ENCODE measurements at regions not wholly inside any gene's neighbourhood (a gene's known extent, or its start where the extent isn't known, plus 50 kb on each side); places are given as distances from the start of the nearest gene placed in this dataset.

DNA sequence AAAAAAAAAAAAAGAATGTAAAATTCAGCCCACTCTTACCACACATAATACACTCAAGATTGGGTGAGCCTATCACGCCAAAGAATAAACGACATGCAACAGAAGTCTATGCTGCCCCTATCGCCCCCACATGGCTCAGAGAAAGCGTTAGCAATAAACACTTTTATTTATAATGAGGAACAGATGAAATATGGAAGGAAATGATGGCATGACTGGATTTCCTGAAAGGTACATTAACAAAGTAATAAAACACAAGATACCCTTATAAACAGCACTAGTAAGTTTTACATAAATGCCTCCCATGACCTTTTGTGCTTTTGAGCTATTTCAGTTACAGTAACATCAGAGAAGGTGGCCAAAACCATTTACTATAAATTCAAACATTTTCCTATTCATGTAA lies 71.4 kb upstream of the SCAF8 start:
- H3K4me1 ChIP-seq (ENCODE audit: insufficient read depth), result no peaks in the 10 kb centered on the region
- no peaks in the 10 kb centered on the region for H3K79me2 ChIP-seq (ENCODE audit: insufficient read depth)
- H3K27ac ChIP-seq, result no peak overlapping the region
- no peaks in the 10 kb centered on the region for H3K36me3 ChIP-seq (ENCODE audit: low read depth)
- no peak overlapping the region for H2AFZ ChIP-seq
- no peaks in the 10 kb centered on the region for H3K9me3 ChIP-seq (ENCODE audit: low read depth)
- no peak overlapping the region for H3K9ac ChIP-seq
- no peaks in the 10 kb centered on the region for H3K9me2 ChIP-seq (ENCODE audit: insufficient read depth)
- WGBS, 2 experiments (ENCODE audit: low coverage in 1 of 2, low lambda C conversion rate in 2 of 2, missing lambda C conversion rate in 2 of 2), result 16 to 26% methylated on average over 4 of the region's 4 CpGs
- no peak for DNase-seq
- in situ Hi-C loops (cut with MboI), result loop anchor here (25.0 kb wide), 1 partner anchor 499 kb away; no protein-coding TSS in a partner anchor
- H3K4me2 ChIP-seq (ENCODE audit: unreplicated experiment), result no peak overlapping the region
- H4K20me1 ChIP-seq (ENCODE audit: insufficient read depth), result no peaks in the 10 kb centered on the region
- H3K4me3 ChIP-seq, result no peak overlapping the region
- H3F3A ChIP-seq (ENCODE audit: insufficient read depth), result no peaks in the 10 kb centered on the region
- H3K27me3 ChIP-seq (replicated peaks; ENCODE audit: insufficient read depth), result no peaks in the 10 kb centered on the region
- no peak for TF ChIP-seq EZH2 (IDR thresholded peaks at IDR 0.05; ENCODE audit: insufficient read depth, poor library complexity, severe bottlenecking)
- no peak for TF ChIP-seq EZH2phosphoT487 (IDR thresholded peaks at IDR 0.05; ENCODE audit: insufficient read depth, low read depth)

DNA sequence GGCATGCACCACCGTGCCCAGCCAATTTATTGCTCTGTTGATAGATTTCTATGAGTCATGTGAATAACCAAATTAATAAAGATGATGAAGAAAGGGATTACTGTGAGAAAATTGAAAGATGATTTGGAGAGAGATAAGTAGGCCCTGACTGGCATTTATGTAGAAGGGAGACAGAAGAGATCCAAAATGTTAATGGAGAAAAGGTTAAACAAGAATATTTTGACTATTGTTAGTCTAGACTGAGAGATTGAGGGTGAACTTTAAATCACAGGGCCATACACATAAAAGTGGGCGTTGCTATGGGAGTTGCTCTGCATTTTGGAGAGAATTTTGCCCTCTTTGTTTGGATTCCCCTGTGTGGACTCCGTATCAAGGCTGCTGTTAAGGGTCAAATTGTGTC lies 68.9 kb upstream of the SCAF8 start:
- DNase-seq, result no peak
- Histone ChIP-seq H3K4me2 (ENCODE audit: unreplicated experiment) (no peak overlapping the region), H3F3A (ENCODE audit: insufficient read depth) (no peaks in the 10 kb centered on the region), H3K4me1 (ENCODE audit: insufficient read depth) (no peaks in the 10 kb centered on the region), H4K20me1 (ENCODE audit: insufficient read depth) (no peaks in the 10 kb centered on the region), H3K9me3 (ENCODE audit: low read depth) (no peaks in the 10 kb centered on the region), H3K27ac (no peak overlapping the region), H2AFZ (no peak overlapping the region), H3K9ac (no peak overlapping the region), H3K36me3 (ENCODE audit: low read depth) (no peaks in the 10 kb centered on the region), H3K4me3 (no peak overlapping the region), H3K27me3 (replicated peaks; ENCODE audit: insufficient read depth) (no peaks in the 10 kb centered on the region; the same call in 1 of the 2 replicates), H3K79me2 (ENCODE audit: insufficient read depth) (no peaks in the 10 kb centered on the region), H3K9me2 (ENCODE audit: insufficient read depth) (no peaks in the 10 kb centered on the region)
- 55 to 56% methylated on average over 3 of the region's 3 CpGs for WGBS, 2 experiments (ENCODE audit: low coverage in 1 of 2, low lambda C conversion rate in 2 of 2, missing lambda C conversion rate in 2 of 2)
- no peak for TF ChIP-seq EZH2 (IDR thresholded peaks at IDR 0.05; ENCODE audit: insufficient read depth, poor library complexity, severe bottlenecking)
- TF ChIP-seq EZH2phosphoT487 (IDR thresholded peaks at IDR 0.05; ENCODE audit: insufficient read depth, low read depth), result no peak
- in situ Hi-C loops (cut with MboI), result loop anchor here (25.0 kb wide), 1 partner anchor 502 kb away; no protein-coding TSS in a partner anchor

DNA sequence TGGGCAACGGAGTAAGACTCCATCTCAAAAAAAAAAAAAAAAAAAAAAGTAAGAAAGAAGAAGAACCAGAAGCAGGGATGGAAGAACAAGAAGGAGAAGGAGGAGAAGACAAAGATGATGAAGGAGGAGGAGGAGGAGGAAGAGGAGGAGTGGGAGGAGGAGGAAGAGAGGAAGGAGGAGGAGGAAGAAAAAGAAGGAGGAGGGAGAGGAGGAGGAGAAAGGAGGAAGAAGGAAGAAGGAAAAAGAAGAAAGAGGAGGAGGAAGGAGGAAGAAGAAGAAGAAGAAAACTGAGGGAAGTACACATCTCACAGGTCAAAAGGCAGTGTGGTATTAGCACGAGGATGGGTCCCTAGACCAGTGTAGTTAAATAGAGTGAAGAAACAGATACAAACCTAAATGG lies 65.1 kb upstream of the SCAF8 start:
- H3K36me3 ChIP-seq (ENCODE audit: low read depth), result no peaks in the 10 kb centered on the region
- WGBS, 2 experiments (ENCODE audit: low coverage in 1 of 2, low lambda C conversion rate in 2 of 2, missing lambda C conversion rate in 2 of 2), result 59 to 71% methylated on average over 2 of the region's 2 CpGs
- no peak overlapping the region for H3K9ac ChIP-seq
- H2AFZ ChIP-seq, result no peak overlapping the region
- H3K9me2 ChIP-seq (ENCODE audit: insufficient read depth), result no peaks in the 10 kb centered on the region
- TF ChIP-seq EZH2 (IDR thresholded peaks at IDR 0.05; ENCODE audit: insufficient read depth, poor library complexity, severe bottlenecking), result no peak
- TF ChIP-seq EZH2phosphoT487 (IDR thresholded peaks at IDR 0.05; ENCODE audit: insufficient read depth, low read depth), result no peak
- H3F3A ChIP-seq (ENCODE audit: insufficient read depth), result no peaks in the 10 kb centered on the region
- no peak overlapping the region for H3K4me2 ChIP-seq (ENCODE audit: unreplicated experiment)
- in situ Hi-C loops (cut with MboI), result loop anchor here (25.0 kb wide), 1 partner anchor 506 kb away; no protein-coding TSS in a partner anchor
- no peaks in the 10 kb centered on the region for H3K79me2 ChIP-seq (ENCODE audit: insufficient read depth)
- H4K20me1 ChIP-seq (ENCODE audit: insufficient read depth), result no peaks in the 10 kb centered on the region
- H3K4me1 ChIP-seq (ENCODE audit: insufficient read depth), result no peaks in the 10 kb centered on the region
- H3K27ac ChIP-seq, result no peak overlapping the region
- no peak for DNase-seq
- no peaks in the 10 kb centered on the region for H3K9me3 ChIP-seq (ENCODE audit: low read depth)
- no peak overlapping the region for H3K4me3 ChIP-seq
- no peaks in the 10 kb centered on the region; the same call in 1 of the 2 replicates for H3K27me3 ChIP-seq (replicated peaks; ENCODE audit: insufficient read depth)

DNA sequence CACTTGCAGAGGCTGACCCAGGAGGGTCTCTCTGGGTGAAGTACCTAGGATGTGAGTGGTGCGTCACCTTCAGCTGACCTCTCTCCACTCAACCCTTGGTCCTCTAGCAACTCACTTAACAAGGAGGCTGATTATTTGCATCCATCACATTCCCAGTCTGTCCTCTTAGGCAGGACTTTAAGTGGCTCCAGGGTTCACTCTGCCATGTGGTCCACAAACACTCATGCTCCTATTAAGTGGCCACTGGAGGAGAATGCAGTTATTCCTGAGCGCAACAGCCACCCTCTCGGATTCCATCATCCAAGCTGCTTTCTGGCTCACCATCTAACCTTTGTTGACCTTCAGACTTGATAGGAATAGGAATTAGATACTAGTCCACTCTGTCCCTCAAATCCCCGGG lies 61.1 kb upstream of the SCAF8 start:
- no peaks in the 10 kb centered on the region; the same call in 1 of the 2 replicates for H3K27me3 ChIP-seq (replicated peaks; ENCODE audit: insufficient read depth)
- no peak overlapping the region for H3K27ac ChIP-seq
- no peaks in the 10 kb centered on the region for H3K79me2 ChIP-seq (ENCODE audit: insufficient read depth)
- H3K36me3 ChIP-seq (ENCODE audit: low read depth), result no peaks in the 10 kb centered on the region
- no peak overlapping the region for H2AFZ ChIP-seq
- H3F3A ChIP-seq (ENCODE audit: insufficient read depth), result no peaks in the 10 kb centered on the region
- H3K4me3 ChIP-seq, result no peak overlapping the region
- TF ChIP-seq EZH2phosphoT487 (IDR thresholded peaks at IDR 0.05; ENCODE audit: insufficient read depth, low read depth) (no peak), EZH2 (IDR thresholded peaks at IDR 0.05; ENCODE audit: insufficient read depth, poor library complexity, severe bottlenecking) (no peak)
- no peaks in the 10 kb centered on the region for H3K9me2 ChIP-seq (ENCODE audit: insufficient read depth)
- H3K4me2 ChIP-seq (ENCODE audit: unreplicated experiment), result no peak overlapping the region
- H3K9ac ChIP-seq, result no peak overlapping the region
- H3K4me1 ChIP-seq (ENCODE audit: insufficient read depth), result no peaks in the 10 kb centered on the region
- no peak for DNase-seq
- no peaks in the 10 kb centered on the region for H4K20me1 ChIP-seq (ENCODE audit: insufficient read depth)
- WGBS, 2 experiments (ENCODE audit: low coverage in 1 of 2, low lambda C conversion rate in 2 of 2, missing lambda C conversion rate in 2 of 2), result 91 to 92% methylated on average over 4 of the region's 4 CpGs
- in situ Hi-C loops (cut with MboI), result loop anchor here (25.0 kb wide), 1 partner anchor 510 kb away; no protein-coding TSS in a partner anchor
- H3K9me3 ChIP-seq (ENCODE audit: low read depth), result no peaks in the 10 kb centered on the region

Measured in GM23248 (cell line).